DMS153 treated with DMSO at 0.1 percent for 48 hours (cell line): ENCODE measurements at regions not wholly inside any gene's neighbourhood (a gene's known extent, or its start where the extent isn't known, plus 50 kb on each side); places are given as distances from the start of the nearest gene placed in this dataset.
"Not testable (repeated sequence)": the region's sequence is repeated elsewhere in the genome, so short reads cannot be mapped to it uniquely, and the experiment has no call there.

Source experiments
- DNase-seq: peaks from one replicate; lab custom pipeline; 2025; ENCODE audit not compliant: unreplicated experiment; lab: John Stamatoyannopoulos, UW

GRCh38 chr17:22044706-22045246, 352.5 kb downstream of the KCNJ18 start:
- DNase-seq, result not testable (repeated sequence)

- DNase-seq, result not testable (repeated sequence)
Observed at GRCh38 chr17:22047521-22047920, 355.2 kb downstream of the KCNJ18 start.

GRCh38 chr17:22048226-22048625, 355.9 kb downstream of the KCNJ18 start:
- not testable (repeated sequence) for DNase-seq

GRCh38 chr17:22050766-22051165, 358.4 kb downstream of the KCNJ18 start:
- not testable (repeated sequence) for DNase-seq

- DNase-seq, result not testable (repeated sequence)
Observed at GRCh38 chr17:22052715-22053114, 360.4 kb downstream of the KCNJ18 start.

- not testable (repeated sequence) for DNase-seq
Observed at GRCh38 chr17:22056566-22056965, 364.2 kb downstream of the KCNJ18 start.

- DNase-seq, result not testable (repeated sequence)
Observed at GRCh38 chr17:22075918-22076317, 383.6 kb downstream of the KCNJ18 start.

- not testable (repeated sequence) for DNase-seq
Observed at GRCh38 chr17:22088589-22088988, 396.3 kb downstream of the KCNJ18 start.

- DNase-seq, result no peak
Observed at GRCh38 chr17:22090263-22090935, 398.1 kb downstream of the KCNJ18 start.

GRCh38 chr17:22091041-22091679, 398.8 kb downstream of the KCNJ18 start:
- not testable (repeated sequence) for DNase-seq

- DNase-seq, result not testable (repeated sequence)
Observed at GRCh38 chr17:22091840-22092239, 399.5 kb downstream of the KCNJ18 start.

GRCh38 chr17:22095414-22095813, 403.1 kb downstream of the KCNJ18 start:
- not testable (repeated sequence) for DNase-seq

- not testable (repeated sequence) for DNase-seq
Observed at GRCh38 chr17:22099633-22100032, 407.3 kb downstream of the KCNJ18 start.

GRCh38 chr17:22102177-22102576, 409.9 kb downstream of the KCNJ18 start:
- no peak for DNase-seq

- DNase-seq, result not testable (repeated sequence)
Observed at GRCh38 chr17:22116720-22117119, 424.4 kb downstream of the KCNJ18 start.

- DNase-seq, result not testable (repeated sequence)
Observed at GRCh38 chr17:22117401-22117800, 425.1 kb downstream of the KCNJ18 start.

GRCh38 chr17:22119016-22119415, 426.7 kb downstream of the KCNJ18 start:
- DNase-seq, result not testable (repeated sequence)

GRCh38 chr17:22119751-22120150, 427.4 kb downstream of the KCNJ18 start:
- not testable (repeated sequence) for DNase-seq

GRCh38 chr17:22123536-22124281, 431.4 kb downstream of the KCNJ18 start:
- no peak for DNase-seq

- DNase-seq, result no peak
Observed at GRCh38 chr17:22128171-22128570, 435.8 kb downstream of the KCNJ18 start.

- DNase-seq, result no peak
Observed at GRCh38 chr17:22128723-22129122, 436.4 kb downstream of the KCNJ18 start.
